A549 (cell line): ENCODE measurements at regions not wholly inside any gene's neighbourhood (a gene's known extent, or its start where the extent isn't known, plus 50 kb on each side); places are given as distances from the start of the nearest gene placed in this dataset.

Experiments
- CHD2 ChIP-seq: fragments of 150-350 bp; IDR thresholded peaks from 2 replicates; pipeline ENCODE4 v1.6.1; 2014; ENCODE audit warnings: low read length; ENCODE audit not compliant: partially characterized antibody
- CTCF ChIP-seq: fragments of >200 bp; sonication (Bioruptor Twin); formaldehyde crosslinking; IDR thresholded peaks from 3 replicates; pipeline ENCODE4 v1.5.1; 2016
- ELK1 ChIP-seq: fragments of 150-350 bp; IDR thresholded peaks from 2 replicates; pipeline ENCODE4 v1.6.1; 2014; ENCODE audit warnings: low read depth, mild to moderate bottlenecking, low read length
- EP300 ChIP-seq, 2 experiments: fragments of >200 bp; sonication (Bioruptor Twin); formaldehyde crosslinking; IDR thresholded peaks; 2 replicates in 1 of 2; 3 replicates in 1 of 2; pipeline ENCODE4 v1.6.1; 2016 to 2017
- ESRRA ChIP-seq: fragments of 150-350 bp; IDR thresholded peaks from 2 replicates; pipeline ENCODE4 v1.6.1; 2014; ENCODE audit warnings: mild to moderate bottlenecking, low read length, borderline replicate concordance
- MAFK ChIP-seq: fragments of 450-650 bp; IDR thresholded peaks from 2 replicates; pipeline ENCODE4 v1.6.1; 2014; ENCODE audit not compliant: partially characterized antibody
- MAX ChIP-seq: IDR thresholded peaks from 2 replicates; pipeline ENCODE4 v1.6.1; 2012
- MYC ChIP-seq: IDR thresholded peaks from 2 replicates; pipeline ENCODE4 v1.6.1; 2012; ENCODE audit warnings: mild to moderate bottlenecking, inconsistent platforms, low read length, improper control_type of control experiment, borderline replicate concordance
- NFE2L2 ChIP-seq: fragments of 150-350 bp; conservative IDR thresholded peaks from 2 replicates; pipeline ENCODE4 v1.6.1; 2014; ENCODE audit warnings: low read length
- POLR2A ChIP-seq: IDR thresholded peaks from 2 replicates; pipeline ENCODE4 v1.6.1; 2012; ENCODE audit warnings: mild to moderate bottlenecking, low read length
- POLR2AphosphoS2 ChIP-seq: conservative IDR thresholded peaks from 2 replicates; pipeline ENCODE4 v1.6.1; 2012; ENCODE audit warnings: low read length, improper control_type of control experiment, inconsistent platforms
- RAD21 ChIP-seq, 2 experiments: fragments of >200 bp in 1 of 2; sonication (Bioruptor Twin) in 1 of 2; formaldehyde crosslinking in 1 of 2; IDR thresholded peaks in 1 of 2; conservative IDR thresholded peaks in 1 of 2; 2 replicates in 1 of 2; 3 replicates in 1 of 2; pipeline ENCODE4 v1.6.1; 2012 to 2018; ENCODE audit warnings: inconsistent platforms in 1 of 2
- REST ChIP-seq: fragments of 200-600 bp; sonication (generic); IDR thresholded peaks from 2 replicates; pipeline ENCODE4 v1.6.1; 2016; ENCODE audit warnings: antibody characterized with exemption, mild to moderate bottlenecking, moderate library complexity
- USF2 ChIP-seq: fragments of 450-650 bp; IDR thresholded peaks from 2 replicates; pipeline ENCODE4 v1.6.1; 2014; ENCODE audit warnings: antibody characterized with exemption

GRCh38 chrY:16659340-16659739, 1220.7 kb downstream of the CDY2B start:
- no peak for TF ChIP-seq CTCF
- TF ChIP-seq ESRRA = no peak
- TF ChIP-seq REST = no peak
- TF ChIP-seq POLR2AphosphoS2 = no peak
- TF ChIP-seq MAFK = no peak
- no peak for TF ChIP-seq POLR2A
- TF ChIP-seq ELK1 = no peak
- no peak for TF ChIP-seq MYC
- TF ChIP-seq MAX = no peak
- no peak for TF ChIP-seq RAD21 (conservative IDR thresholded peaks at IDR 0.05 in 1 of 2, IDR thresholded peaks at IDR 0.05 in 1 of 2)
- no peak for TF ChIP-seq EP300 (IDR thresholded peaks at IDR 0.05)
- no peak for TF ChIP-seq CHD2
- no peak for TF ChIP-seq USF2
- no peak for TF ChIP-seq NFE2L2
